Upper lobe of left lung (tissue), 4 donors: ENCODE measurements at regions not wholly inside any gene's neighbourhood (a gene's known extent, or its start where the extent isn't known, plus 50 kb on each side); places are given as distances from the start of the nearest gene placed in this dataset.

Experiments used
- CTCF ChIP-seq, 6 experiments: fragments of 450-650 bp in 4 of 6; fragments of 200-600 bp in 2 of 6; sonication (generic) in 2 of 6; IDR thresholded peaks; one replicate each; pipeline ENCODE4 v1.5.1; 2016 to 2019; ENCODE audit warnings: antibody characterized with exemption in 6 of 6
- POLR2AphosphoS5 ChIP-seq, 2 donors: sonication (generic); formaldehyde crosslinking; IDR thresholded peaks; one replicate each; pipeline ENCODE4 v1.5.1; 2017; ENCODE audit warnings: antibody characterized with exemption in 2 of 2

GRCh38 chr6:71181565-71181964, 107.0 kb upstream of the OGFRL1 start:
- TF ChIP-seq POLR2AphosphoS5 (IDR thresholded peaks at IDR 0.05) (no peak), CTCF (IDR thresholded peaks at IDR 0.05) (no peak)
